ENCODE measurements at regions not wholly inside any gene's neighbourhood (a gene's known extent, or its start where the extent isn't known, plus 50 kb on each side); places are given as distances from the start of the nearest gene placed in this dataset.

DNA sequence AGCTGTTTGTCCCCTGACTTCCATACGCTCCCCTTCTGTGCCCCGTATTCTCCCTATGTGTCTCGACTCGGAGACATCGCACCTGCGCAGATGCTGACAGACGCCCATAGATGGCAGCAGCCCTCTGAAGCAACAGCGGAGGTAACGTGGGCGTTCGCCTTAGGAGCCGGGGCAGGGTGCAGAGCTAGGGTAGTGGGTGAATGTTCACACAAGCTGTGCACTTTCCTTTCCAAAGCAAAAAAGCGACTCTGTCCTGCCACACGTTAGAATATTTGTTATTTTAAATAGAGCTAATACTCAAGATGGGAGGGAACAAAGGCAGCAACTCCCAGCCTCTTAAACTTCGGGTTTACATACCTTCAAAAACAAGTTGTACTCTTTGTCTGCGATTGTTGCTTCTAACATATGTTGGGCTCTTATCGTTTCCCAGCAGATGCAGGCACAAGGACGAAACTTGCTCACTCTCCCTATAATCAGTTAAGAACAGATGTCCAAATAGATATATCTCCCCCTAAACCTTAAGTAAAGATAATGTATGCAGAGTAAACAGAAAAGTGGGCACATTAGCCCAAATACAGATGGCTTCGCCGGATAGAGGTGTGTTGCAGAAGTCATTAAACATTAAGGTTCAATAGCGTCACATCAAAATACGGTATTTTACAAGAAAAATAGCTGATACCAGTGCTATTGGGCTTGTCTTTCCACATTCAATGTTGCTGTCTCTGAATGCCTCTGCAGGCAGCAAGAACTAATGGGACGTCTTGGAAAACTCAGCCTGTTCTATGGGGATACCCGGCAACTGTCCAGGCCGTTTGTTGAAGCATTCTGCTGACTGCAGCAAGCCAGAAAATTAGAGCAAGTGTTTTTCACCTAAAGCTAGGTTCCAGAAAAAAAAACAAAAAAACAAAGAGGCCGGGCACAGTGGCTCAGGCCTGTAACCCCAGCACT is 340.3 kb upstream of the PRKCQ start:
- peak; percentile 84 for DNase-seq
- Mint-ChIP-seq H3K27me3 (peaks cover 14% of the 10 kb centered on the region), H3K9me3 (no peaks in the 10 kb centered on the region), H3K36me3 (ENCODE audit: low read depth) (no peaks in the 10 kb centered on the region), H3K27ac (no peak overlapping the region), H3K4me1 (peaks cover 30% of the 10 kb centered on the region), H3K4me3 (no peak overlapping the region)
- CTCF ChIA-PET, result interaction anchor here (0.5 to 3.2 kb wide), 56 partner anchors 8 to 767 kb away, joined by 3 to 65 read pairs (median 3); partner anchors contain the start of gene SFMBT2
- POLR2A ChIA-PET, result interaction anchor here (0.7 kb wide), 2 partner anchors 14 to 194 kb away, joined by 3 to 4 read pairs; no protein-coding TSS in a partner anchor

DNA sequence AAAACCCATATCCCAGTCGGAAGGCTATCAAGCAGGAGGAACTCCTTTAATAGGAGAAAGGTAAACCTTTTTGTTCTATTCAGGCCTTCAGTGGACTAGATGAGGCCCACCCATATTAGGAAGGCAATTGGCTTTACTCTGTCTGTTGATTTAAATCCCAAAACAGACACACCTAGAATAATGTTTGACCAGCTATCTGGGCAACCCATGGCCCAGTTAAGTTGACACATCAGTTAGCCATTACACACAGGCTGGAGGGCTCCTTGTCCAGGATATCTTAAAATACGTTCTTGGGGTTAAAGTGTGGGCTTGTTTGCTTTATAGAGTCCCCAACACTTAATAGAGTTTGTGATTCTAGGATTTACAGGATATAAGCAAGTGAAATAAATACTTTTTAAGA is 339.0 kb upstream of the PRKCQ start:
- ChIA-PET POLR2A (no interaction called here), CTCF (interaction anchor here (0.6 to 5.5 kb wide), 36 partner anchors 8 to 768 kb away, joined by 3 to 65 read pairs (median 3); partner anchors contain the start of gene SFMBT2)
- DNase-seq, result no peak
- H3K9me3 Mint-ChIP-seq, result no peaks in the 10 kb centered on the region
- peaks cover 18% of the 10 kb centered on the region for H3K4me1 Mint-ChIP-seq
- no peaks in the 10 kb centered on the region for H3K36me3 Mint-ChIP-seq (ENCODE audit: low read depth)
- no peak overlapping the region for H3K27ac Mint-ChIP-seq
- no peak overlapping the region for H3K4me3 Mint-ChIP-seq
- peaks cover 14% of the 10 kb centered on the region for H3K27me3 Mint-ChIP-seq

DNA sequence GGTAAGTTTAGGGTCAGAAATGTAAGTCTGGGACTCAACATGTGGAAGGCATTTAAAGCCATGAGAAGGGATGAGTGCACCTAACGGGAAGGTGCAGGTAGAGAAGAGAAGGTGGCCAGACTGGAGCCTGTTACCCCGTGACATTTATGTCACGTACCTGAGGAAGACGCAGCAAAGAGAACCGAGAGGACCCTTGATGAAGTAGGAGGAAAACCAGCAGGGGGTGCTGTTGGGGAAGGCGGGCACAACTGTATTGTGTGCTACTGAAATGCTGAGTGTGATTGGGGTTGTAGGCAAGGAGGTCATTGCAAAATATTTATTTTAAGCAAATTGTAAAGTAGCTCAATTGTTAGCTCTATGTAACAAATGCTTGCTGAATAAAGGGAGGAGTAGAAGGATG is 338.2 kb upstream of the PRKCQ start:
- peak; percentile 79 for DNase-seq
- Mint-ChIP-seq H3K27me3 (peaks cover 14% of the 10 kb centered on the region), H3K4me1 (peaks cover 15% of the 10 kb centered on the region), H3K27ac (no peak overlapping the region), H3K36me3 (ENCODE audit: low read depth) (no peaks in the 10 kb centered on the region), H3K4me3 (no peak overlapping the region), H3K9me3 (no peaks in the 10 kb centered on the region)
- POLR2A ChIA-PET, result no interaction called here
- CTCF ChIA-PET, result interaction anchor here (0.6 to 5.5 kb wide), 33 partner anchors 9 to 768 kb away, joined by 3 to 65 read pairs (median 3); partner anchors contain the start of gene SFMBT2

DNA sequence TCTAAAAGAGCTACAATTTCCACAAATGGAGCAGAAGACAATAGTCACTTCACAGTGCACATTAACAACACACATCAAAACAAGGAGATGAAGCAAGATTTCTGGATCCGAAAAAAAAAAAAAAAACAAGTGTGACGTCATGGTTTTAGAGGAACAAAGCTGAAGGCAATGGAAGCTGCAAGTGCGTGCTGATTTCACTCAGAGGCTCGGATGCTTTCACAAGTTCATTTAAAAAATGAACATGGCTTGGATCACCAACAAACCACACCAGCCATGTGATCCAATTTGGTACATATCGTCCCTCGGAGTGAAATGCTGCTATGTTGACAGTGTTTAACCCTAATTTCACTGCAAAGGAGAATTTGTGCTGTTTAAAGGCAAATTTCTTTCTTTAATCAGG is 337.0 kb upstream of the PRKCQ start:
- Mint-ChIP-seq H3K27ac (no peak overlapping the region), H3K4me1 (peaks cover 15% of the 10 kb centered on the region), H3K9me3 (no peaks in the 10 kb centered on the region), H3K27me3 (peaks cover 11% of the 10 kb centered on the region), H3K4me3 (no peak overlapping the region), H3K36me3 (ENCODE audit: low read depth) (no peaks in the 10 kb centered on the region)
- ChIA-PET POLR2A (interaction anchor here (2.0 kb wide), 1 partner anchor 11 kb away, joined by 5 read pairs; no protein-coding TSS in a partner anchor), CTCF (interaction anchor here (1.3 to 5.5 kb wide), 3 partner anchors 165 to 501 kb away, joined by 4 to 56 read pairs (median 4); no protein-coding TSS in a partner anchor)
- no peak for DNase-seq

DNA sequence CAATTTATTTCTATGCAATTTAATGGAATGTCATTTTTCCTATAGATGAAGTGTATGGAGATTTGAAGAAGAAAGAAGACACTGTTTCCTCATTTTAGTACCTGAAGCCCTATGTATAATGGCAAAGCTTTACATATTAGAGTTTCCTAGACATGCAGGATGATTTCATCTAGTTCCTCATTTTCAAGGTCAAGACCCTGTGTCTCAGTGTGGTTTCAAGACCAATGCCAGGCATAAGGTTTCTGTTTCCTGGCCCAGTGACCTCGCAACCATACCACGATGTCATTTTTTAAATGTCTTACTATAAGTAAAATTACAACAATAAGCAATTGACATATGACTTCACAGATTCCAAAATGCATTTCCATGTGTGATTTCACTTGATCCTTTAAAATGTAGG is 336.5 kb upstream of the PRKCQ start:
- peaks cover 12% of the 10 kb centered on the region for H3K27me3 Mint-ChIP-seq
- ChIA-PET CTCF (interaction anchor here (1.0 to 5.5 kb wide), 4 partner anchors 165 to 502 kb away, joined by 4 to 56 read pairs (median 8); no protein-coding TSS in a partner anchor), POLR2A (interaction anchor here (2.0 kb wide), 1 partner anchor 12 kb away, joined by 5 read pairs; no protein-coding TSS in a partner anchor)
- H3K27ac Mint-ChIP-seq, result no peak overlapping the region
- no peak for DNase-seq
- H3K36me3 Mint-ChIP-seq (ENCODE audit: low read depth), result no peaks in the 10 kb centered on the region
- H3K4me3 Mint-ChIP-seq, result no peak overlapping the region
- H3K9me3 Mint-ChIP-seq, result no peaks in the 10 kb centered on the region
- H3K4me1 Mint-ChIP-seq, result peaks cover 19% of the 10 kb centered on the region

DNA sequence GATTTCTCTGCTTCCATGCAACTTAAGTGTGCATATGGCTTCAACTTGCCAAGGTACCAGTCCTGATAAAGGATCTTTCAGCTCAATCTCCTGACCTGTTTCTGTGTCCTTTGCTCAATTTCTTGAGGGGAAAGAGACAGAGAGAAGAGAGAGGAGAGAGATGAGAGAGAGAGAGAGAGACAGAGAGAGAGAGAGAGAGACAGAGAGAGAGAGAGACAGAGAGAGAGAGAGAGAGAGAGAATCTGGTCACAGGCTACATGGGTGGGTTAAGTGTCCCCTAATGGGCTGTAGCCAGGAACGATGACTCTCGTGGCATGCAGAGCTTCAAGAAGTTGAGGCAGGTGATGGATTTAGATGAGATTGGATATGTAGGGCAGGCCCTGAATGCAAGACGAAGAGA is 335.2 kb upstream of the PRKCQ start:
- no peaks in the 10 kb centered on the region for H3K9me3 Mint-ChIP-seq

DNA sequence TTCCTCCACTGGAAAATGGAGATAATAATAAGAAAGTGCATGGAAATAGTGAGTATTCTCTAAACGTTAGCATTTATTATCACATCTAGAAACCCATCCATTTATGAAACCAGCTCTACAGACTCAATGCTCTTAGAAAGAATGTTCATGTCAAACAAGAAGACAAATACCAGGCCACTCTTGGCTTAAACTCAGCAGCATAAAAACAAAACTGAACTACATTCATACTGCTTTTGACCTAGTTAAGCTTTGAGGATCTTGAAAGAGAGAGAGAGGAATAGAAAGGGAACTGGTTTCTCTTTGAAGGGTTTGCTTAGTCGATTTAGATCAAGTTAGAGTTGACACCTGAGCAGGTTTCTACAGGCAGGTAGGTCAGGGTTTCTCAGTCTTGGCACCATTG is 332.9 kb upstream of the PRKCQ start:
- CTCF ChIA-PET, result interaction anchor here (1.0 to 1.2 kb wide), 2 partner anchors 14 to 420 kb away, joined by 3 read pairs; no protein-coding TSS in a partner anchor
- H3K36me3 Mint-ChIP-seq (ENCODE audit: low read depth), result no peaks in the 10 kb centered on the region

More for the DNA sequence above, 335.2 kb upstream of the PRKCQ start:
- H3K4me1 Mint-ChIP-seq, result peaks cover 16% of the 10 kb centered on the region
- no peak for DNase-seq
- peaks cover 12% of the 10 kb centered on the region for H3K27me3 Mint-ChIP-seq
- CTCF ChIA-PET, result interaction anchor here (1.0 to 5.5 kb wide), 3 partner anchors 206 to 503 kb away, joined by 4 to 56 read pairs (median 12); no protein-coding TSS in a partner anchor
- POLR2A ChIA-PET, result interaction anchor here (2.0 kb wide), 1 partner anchor 13 kb away, joined by 5 read pairs; no protein-coding TSS in a partner anchor
- no peak overlapping the region for H3K27ac Mint-ChIP-seq
- H3K36me3 Mint-ChIP-seq (ENCODE audit: low read depth), result no peaks in the 10 kb centered on the region
- H3K4me3 Mint-ChIP-seq, result no peak overlapping the region

DNA sequence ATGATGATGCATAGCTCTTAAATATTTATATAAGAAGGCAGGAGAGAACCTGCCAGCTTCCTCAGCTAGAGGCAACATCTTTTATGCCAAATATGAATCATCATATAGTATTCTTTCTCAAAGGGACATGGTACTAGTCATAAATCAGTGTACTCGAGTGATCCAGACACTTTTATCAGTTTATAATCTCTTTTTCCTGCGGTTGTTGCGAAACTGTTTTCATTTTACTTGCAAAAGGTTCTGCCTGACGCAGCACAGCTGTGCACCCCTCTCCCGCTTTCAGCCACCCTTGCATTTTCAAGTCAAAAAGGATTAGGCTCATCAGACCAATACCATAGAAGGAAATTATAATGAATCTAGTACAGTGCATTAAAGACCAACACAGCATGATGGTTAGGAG is 332.3 kb upstream of the PRKCQ start:
- H3K27ac Mint-ChIP-seq, result no peak overlapping the region
- peaks cover 7% of the 10 kb centered on the region for H3K27me3 Mint-ChIP-seq
- POLR2A ChIA-PET, result no interaction called here
- peaks cover 6% of the 10 kb centered on the region for H3K4me1 Mint-ChIP-seq
- H3K9me3 Mint-ChIP-seq, result peaks cover 6% of the 10 kb centered on the region
- DNase-seq, result no peak
- no peak overlapping the region for H3K4me3 Mint-ChIP-seq
- CTCF ChIA-PET, result interaction anchor here (1.0 to 1.2 kb wide), 2 partner anchors 14 to 421 kb away, joined by 3 read pairs; no protein-coding TSS in a partner anchor
- no peaks in the 10 kb centered on the region for H3K36me3 Mint-ChIP-seq (ENCODE audit: low read depth)

More for the DNA sequence above, 332.9 kb upstream of the PRKCQ start:
- no peak overlapping the region for H3K4me3 Mint-ChIP-seq
- no peak for DNase-seq
- peaks cover 6% of the 10 kb centered on the region for H3K4me1 Mint-ChIP-seq
- H3K27me3 Mint-ChIP-seq, result peaks cover 7% of the 10 kb centered on the region
- H3K27ac Mint-ChIP-seq, result no peak overlapping the region
- POLR2A ChIA-PET, result interaction anchor here (1.1 kb wide), 1 partner anchor 14 kb away, joined by 3 read pairs; no protein-coding TSS in a partner anchor
- H3K9me3 Mint-ChIP-seq, result peaks cover 6% of the 10 kb centered on the region

DNA sequence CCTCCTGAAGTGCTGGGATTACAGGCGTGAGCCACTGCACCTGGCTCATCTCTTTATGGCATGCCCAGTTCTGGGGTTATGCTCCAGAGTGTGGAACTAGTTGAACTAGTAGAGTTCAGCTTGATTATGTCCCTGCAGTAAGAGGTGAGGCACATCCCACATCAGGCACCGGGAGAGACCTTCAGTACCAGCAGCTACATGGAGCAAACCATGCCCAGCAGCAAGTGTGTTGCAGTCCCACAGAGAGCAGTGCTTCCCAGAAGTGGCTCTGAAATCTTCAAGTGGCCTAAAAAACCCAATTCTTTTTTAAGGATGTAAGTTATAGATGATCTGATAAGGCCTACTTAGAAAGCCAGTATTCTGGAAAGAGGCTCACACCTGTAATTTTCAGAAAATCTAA is 331.9 kb upstream of the PRKCQ start:
- CTCF ChIA-PET, result interaction anchor here (1.2 kb wide), 1 partner anchor 421 kb away, joined by 3 read pairs; no protein-coding TSS in a partner anchor
- Mint-ChIP-seq H3K4me1 (peaks cover 6% of the 10 kb centered on the region), H3K27me3 (peaks cover 7% of the 10 kb centered on the region), H3K9me3 (peaks cover 6% of the 10 kb centered on the region), H3K27ac (no peak overlapping the region), H3K4me3 (no peak overlapping the region), H3K36me3 (ENCODE audit: low read depth) (no peaks in the 10 kb centered on the region)
- POLR2A ChIA-PET, result no interaction called here
- no peak for DNase-seq

DNA sequence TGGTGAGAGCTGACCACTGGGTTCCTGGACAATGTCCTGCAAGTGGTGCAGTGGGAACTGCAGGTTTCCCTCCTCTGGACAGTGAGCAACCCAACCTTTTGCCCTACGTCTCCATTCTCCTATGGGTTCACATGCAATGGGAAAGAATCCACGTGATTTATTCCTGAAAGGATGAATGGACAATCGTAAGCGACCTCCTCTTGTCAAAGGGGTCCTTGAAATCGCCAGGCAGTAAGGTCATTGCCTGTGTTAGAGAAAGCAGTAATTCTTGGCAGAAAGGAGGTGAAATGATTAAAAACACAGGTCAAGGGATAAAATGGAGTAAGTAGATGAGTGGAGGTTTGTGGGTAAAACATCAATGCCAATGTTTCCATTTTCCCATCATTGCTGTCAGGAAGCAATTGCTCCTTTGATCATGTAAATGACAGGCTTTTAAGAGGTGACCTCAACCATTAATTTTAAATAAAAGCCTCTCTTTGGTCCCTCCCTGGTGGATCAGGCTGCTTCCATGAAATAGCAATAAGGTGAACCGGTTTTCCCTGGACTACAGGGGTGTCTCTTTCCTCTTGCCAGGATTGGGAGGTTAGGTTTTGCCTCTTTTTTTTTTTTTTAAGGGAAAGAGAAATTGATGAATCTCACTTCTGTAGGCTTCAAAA is 330.0 kb upstream of the PRKCQ start:
- H3K27ac Mint-ChIP-seq, result no peak overlapping the region
- no peaks in the 10 kb centered on the region for H3K36me3 Mint-ChIP-seq (ENCODE audit: low read depth)
- H3K4me3 Mint-ChIP-seq, result no peak overlapping the region
- ChIA-PET CTCF (no interaction called here), POLR2A (no interaction called here)
- DNase-seq, result no peak
- peaks cover 5% of the 10 kb centered on the region for H3K4me1 Mint-ChIP-seq
- peaks cover 5% of the 10 kb centered on the region for H3K27me3 Mint-ChIP-seq
- H3K9me3 Mint-ChIP-seq, result peaks cover 6% of the 10 kb centered on the region

DNA sequence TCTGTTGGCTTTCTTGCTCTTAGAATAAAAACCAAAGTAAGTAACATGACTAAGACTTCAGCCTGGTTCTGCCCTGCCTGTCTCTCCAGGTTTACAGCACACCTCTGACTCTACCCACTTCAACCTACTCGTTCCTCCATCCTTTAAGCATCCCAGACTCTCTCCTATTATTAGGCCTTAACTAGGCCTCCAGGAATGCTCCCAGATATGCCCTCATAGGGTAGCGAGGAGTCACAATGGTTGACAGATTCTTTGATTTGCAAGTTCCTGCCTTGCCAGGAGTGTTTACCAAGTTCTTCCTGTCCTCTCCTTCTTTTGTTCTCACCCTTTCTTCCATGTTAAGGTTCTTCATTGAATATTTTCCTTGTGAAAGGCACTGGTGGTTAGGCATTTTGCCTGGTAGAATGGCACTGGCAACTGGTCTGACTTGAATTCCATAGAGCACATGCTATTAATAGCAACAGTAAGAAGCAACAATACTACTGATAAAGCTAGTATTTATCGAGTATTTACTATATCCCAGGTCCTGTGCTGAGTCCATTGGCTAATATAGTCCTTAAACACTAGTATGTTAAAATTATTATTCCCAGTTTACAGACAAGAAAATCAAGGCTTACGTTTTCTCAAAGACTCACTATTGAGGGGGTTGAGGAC is 327.9 kb upstream of the PRKCQ start:
- DNase-seq, result no peak
- CTCF ChIA-PET, result no interaction called here
- POLR2A ChIA-PET, result no interaction called here
- peaks cover 5% of the 10 kb centered on the region for H3K4me1 Mint-ChIP-seq
- H3K27ac Mint-ChIP-seq, result no peak overlapping the region
- H3K4me3 Mint-ChIP-seq, result no peak overlapping the region
- H3K9me3 Mint-ChIP-seq, result peaks cover 6% of the 10 kb centered on the region
- peaks cover 9% of the 10 kb centered on the region for H3K27me3 Mint-ChIP-seq
- no peaks in the 10 kb centered on the region for H3K36me3 Mint-ChIP-seq (ENCODE audit: low read depth)

DNA sequence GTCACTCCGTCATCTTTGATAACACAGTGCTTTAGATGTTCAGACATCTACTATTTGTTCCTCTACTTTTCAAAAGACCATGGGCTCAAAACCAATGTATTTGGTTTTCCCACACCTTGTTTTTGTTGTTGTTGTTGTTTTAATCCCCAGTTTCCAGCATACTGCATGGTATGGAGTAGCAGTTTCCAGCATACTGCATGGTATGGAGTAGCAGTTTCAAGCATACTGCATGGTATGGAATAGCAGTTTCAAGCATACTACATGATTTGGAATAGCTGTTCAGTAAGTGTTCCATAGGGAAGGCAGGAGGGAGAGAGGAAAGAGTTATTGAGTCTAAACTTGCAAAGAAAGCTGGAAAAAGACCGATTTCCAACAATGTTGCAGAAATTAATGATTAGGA is 314.3 kb upstream of the PRKCQ start:
- peaks cover 18% of the 10 kb centered on the region for H3K27me3 Mint-ChIP-seq
- no peaks in the 10 kb centered on the region for H3K4me1 Mint-ChIP-seq
- DNase-seq, result no peak
- CTCF ChIA-PET, result no interaction called here
- no peak overlapping the region for H3K27ac Mint-ChIP-seq
- POLR2A ChIA-PET, result no interaction called here
- H3K36me3 Mint-ChIP-seq (ENCODE audit: low read depth), result no peaks in the 10 kb centered on the region
- no peak overlapping the region for H3K4me3 Mint-ChIP-seq
- no peaks in the 10 kb centered on the region for H3K9me3 Mint-ChIP-seq
